ENCODE measurements at regions not wholly inside any gene's neighbourhood (a gene's known extent, or its start where the extent isn't known, plus 50 kb on each side); places are given as distances from the start of the nearest gene placed in this dataset.
"Not testable (repeated sequence)": the region's sequence is repeated elsewhere in the genome, so short reads cannot be mapped to it uniquely, and the experiment has no call there.

DNA sequence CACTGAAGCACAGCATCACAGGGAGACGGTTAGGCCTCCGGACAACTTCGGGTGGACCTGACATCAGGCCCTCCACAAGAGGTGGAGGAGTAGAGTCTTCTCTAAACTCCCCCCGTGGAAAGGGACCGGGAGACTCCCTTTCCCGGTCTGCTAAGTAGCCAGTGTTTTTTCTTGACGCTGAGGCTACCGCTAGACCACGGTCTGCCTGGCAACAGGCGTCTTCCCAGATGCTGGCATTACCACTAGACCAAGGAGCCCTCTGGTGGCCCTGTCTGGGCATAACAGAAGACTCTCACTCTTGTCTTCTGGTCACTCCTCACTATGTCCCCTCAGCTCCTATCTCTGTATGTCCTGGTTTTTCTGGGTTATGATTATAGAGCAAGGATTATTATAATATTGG, 401.5 kb upstream of the MAGEC2 start:
- TF ChIP-seq CTCF (IDR thresholded peaks at IDR 0.05): peak; percentile 43
- TF ChIP-seq POLR2AphosphoS5 (IDR thresholded peaks at IDR 0.05; ENCODE audit: low read depth, low read length); SIN3A (IDR thresholded peaks at IDR 0.05; ENCODE audit: borderline replicate concordance, insufficient read depth, low read depth, low read length); REST (IDR thresholded peaks at IDR 0.05; ENCODE audit: insufficient read depth in 1 of 2, low read depth in 2 of 2, low read length in 1 of 2); TCF7L2 (IDR thresholded peaks at IDR 0.05; ENCODE audit: low read depth, low read length): not testable (repeated sequence)
